ENCODE measurements at regions not wholly inside any gene's neighbourhood (a gene's known extent, or its start where the extent isn't known, plus 50 kb on each side); places are given as distances from the start of the nearest gene placed in this dataset.

DNA sequence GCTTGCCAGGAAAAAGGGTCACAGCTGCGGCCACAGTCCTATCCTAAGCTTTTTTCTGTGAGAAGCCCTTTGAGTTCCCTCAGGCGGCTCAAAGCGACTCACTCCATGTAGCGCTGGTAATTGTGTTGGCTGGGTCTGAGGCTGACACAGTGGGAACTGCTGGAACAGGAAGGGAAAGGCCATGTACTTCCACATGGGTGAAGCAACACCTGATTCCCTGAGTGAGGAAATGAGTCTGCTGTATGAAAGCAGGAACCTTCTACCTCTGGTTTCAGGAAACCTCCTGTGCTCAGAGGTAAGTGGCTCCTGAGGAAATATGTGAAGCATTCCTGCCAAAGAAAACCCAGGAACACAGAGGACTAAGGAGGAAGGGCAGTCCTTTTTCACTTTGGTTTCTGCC, 734.6 kb upstream of the SORCS1 start:
- Histone ChIP-seq H3K36me3 (ENCODE audit: control insufficient read depth in 5 of 5, insufficient read depth in 5 of 5, low read length in 5 of 5) (no peaks in the 10 kb centered on the region), H3K27ac (ENCODE audit: low read depth, low read length) (no peak overlapping the region), H3K4me1 (ENCODE audit: control insufficient read depth in 5 of 5, insufficient read depth in 5 of 5, low read length in 5 of 5) (peaks cover 0 to 13% (median 0%) of the 10 kb centered on the region in 5 donors), H3K9me3 (ENCODE audit: control insufficient read depth in 5 of 5, low read length in 5 of 5) (no peaks in the 10 kb centered on the region), H3K9ac (ENCODE audit: low read length in 5 of 5) (no peak overlapping the region), H3K4me3 (ENCODE audit: low read depth in 1 of 5, low read length in 5 of 5) (no peak overlapping the region), H3K27me3 (ENCODE audit: control insufficient read depth in 5 of 5, insufficient read depth in 4 of 5, low read length in 5 of 5) (no peaks in the 10 kb centered on the region)

DNA sequence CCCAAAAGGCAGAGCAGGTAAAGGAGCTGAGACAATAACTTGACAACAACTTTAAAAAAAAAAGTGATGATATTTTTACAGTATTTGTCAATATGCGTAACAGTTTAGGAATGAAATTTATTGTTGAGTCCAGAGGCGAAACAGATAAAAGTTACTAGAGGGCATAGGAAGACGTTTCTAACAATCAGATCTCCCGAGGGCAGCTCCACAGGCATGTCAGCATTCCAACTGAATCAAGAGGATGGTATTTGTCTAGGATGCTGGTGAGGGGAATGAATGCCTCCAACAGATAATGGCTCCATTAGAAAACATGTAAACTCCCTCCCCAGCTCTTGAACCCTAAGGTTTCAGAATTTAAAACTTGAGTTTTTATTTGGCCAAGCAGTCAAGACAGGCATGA, 733.9 kb upstream of the SORCS1 start:
- H3K36me3 ChIP-seq (ENCODE audit: control insufficient read depth in 5 of 5, insufficient read depth in 5 of 5, low read length in 5 of 5), result no peaks in the 10 kb centered on the region
- H3K9me3 ChIP-seq (ENCODE audit: control insufficient read depth in 5 of 5, low read length in 5 of 5), result no peaks in the 10 kb centered on the region
- H3K4me1 ChIP-seq (ENCODE audit: control insufficient read depth in 5 of 5, insufficient read depth in 5 of 5, low read length in 5 of 5), result peaks cover 0 to 13% (median 0%) of the 10 kb centered on the region in 5 donors
- no peak overlapping the region for H3K9ac ChIP-seq (ENCODE audit: low read length in 5 of 5)
- no peak overlapping the region for H3K27ac ChIP-seq (ENCODE audit: low read depth, low read length)
- no peaks in the 10 kb centered on the region for H3K27me3 ChIP-seq (ENCODE audit: control insufficient read depth in 5 of 5, insufficient read depth in 4 of 5, low read length in 5 of 5)
- H3K4me3 ChIP-seq (ENCODE audit: low read depth in 1 of 5, low read length in 5 of 5), result no peak overlapping the region

DNA sequence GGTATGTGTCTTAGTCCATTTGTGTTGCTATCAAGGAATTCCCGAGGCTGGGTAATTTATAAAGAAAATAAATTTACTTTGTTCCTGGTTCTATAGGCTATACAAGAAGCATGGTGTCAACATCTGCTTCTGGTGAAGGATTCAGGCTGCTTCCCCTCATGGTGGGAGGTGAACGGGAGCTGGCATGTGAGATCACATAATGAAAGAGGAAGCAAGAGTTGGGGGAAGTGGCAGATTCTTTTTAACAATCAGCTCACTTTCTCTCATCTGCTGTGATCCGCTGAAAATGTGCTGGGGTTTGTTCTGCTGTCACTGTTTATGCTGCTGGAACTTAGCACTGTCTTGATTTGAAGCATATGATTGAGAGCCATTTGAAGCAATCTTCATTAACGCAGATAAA, 730.0 kb upstream of the SORCS1 start:
- H3K27me3 ChIP-seq (ENCODE audit: control insufficient read depth in 5 of 5, insufficient read depth in 4 of 5, low read length in 5 of 5), result no peaks in the 10 kb centered on the region

DNA sequence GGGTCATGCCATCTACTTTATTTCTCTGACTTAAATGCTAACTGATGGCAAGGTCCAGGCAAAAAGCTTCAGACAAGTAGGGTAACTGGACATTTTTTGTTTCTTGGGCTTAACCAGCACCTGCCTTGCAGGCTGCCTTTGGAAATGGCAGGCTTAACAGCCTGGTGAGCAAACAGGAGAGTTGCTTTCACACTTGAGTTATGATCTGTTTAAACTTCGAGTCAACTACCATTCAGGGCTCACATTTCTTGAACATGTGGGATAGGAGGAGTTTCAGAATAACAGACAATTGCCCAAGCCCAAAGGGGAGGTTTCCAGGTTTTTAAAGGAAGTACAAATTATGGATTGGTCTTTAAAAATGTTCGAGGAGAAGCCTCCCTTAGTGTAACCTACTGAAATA, 724.6 kb upstream of the SORCS1 start:
- no peak overlapping the region for H3K4me3 ChIP-seq (ENCODE audit: low read depth in 1 of 5, low read length in 5 of 5)
- no peak overlapping the region for H3K9ac ChIP-seq (ENCODE audit: low read length in 5 of 5)
- no peaks in the 10 kb centered on the region for H3K36me3 ChIP-seq (ENCODE audit: control insufficient read depth in 5 of 5, insufficient read depth in 5 of 5, low read length in 5 of 5)
- H3K27me3 ChIP-seq (ENCODE audit: control insufficient read depth in 5 of 5, insufficient read depth in 4 of 5, low read length in 5 of 5), result no peaks in the 10 kb centered on the region
- H3K4me1 ChIP-seq (ENCODE audit: control insufficient read depth in 5 of 5, insufficient read depth in 5 of 5, low read length in 5 of 5), result no peaks in the 10 kb centered on the region
- peaks cover 0 to 2% (median 0%) of the 10 kb centered on the region in 5 donors for H3K9me3 ChIP-seq (ENCODE audit: control insufficient read depth in 5 of 5, low read length in 5 of 5)
- H3K27ac ChIP-seq (ENCODE audit: low read depth, low read length), result no peak overlapping the region

More for the DNA sequence above, 730.0 kb upstream of the SORCS1 start:
- H3K36me3 ChIP-seq (ENCODE audit: control insufficient read depth in 5 of 5, insufficient read depth in 5 of 5, low read length in 5 of 5), result no peaks in the 10 kb centered on the region
- H3K9me3 ChIP-seq (ENCODE audit: control insufficient read depth in 5 of 5, low read length in 5 of 5), result no peaks in the 10 kb centered on the region
- no peak overlapping the region for H3K27ac ChIP-seq (ENCODE audit: low read depth, low read length)
- H3K4me3 ChIP-seq (ENCODE audit: low read depth in 1 of 5, low read length in 5 of 5), result no peak overlapping the region
- peaks cover 0 to 4% (median 0%) of the 10 kb centered on the region in 5 donors for H3K4me1 ChIP-seq (ENCODE audit: control insufficient read depth in 5 of 5, insufficient read depth in 5 of 5, low read length in 5 of 5)
- H3K9ac ChIP-seq (ENCODE audit: low read length in 5 of 5), result no peak overlapping the region

DNA sequence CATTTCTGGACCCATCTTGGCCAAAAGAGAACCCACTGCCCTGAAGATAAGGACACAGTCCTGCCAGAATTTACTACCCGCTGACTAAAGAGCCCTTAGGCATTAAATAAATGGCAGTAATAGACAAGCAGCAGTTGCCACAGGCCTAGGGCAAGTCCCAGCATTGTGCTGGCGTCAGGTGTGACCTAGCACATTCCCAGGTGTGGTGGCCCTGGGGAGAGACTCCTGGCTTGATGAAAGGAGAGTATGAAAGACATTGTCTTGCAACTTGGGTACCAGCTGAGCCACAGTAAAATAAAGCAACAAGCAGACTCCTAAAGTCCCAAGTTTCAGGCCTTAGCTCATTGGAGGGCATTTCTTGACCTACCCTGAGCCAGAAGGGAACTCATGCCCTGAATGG, 715.7 kb upstream of the SORCS1 start:
- Histone ChIP-seq H3K4me1 (ENCODE audit: control insufficient read depth in 5 of 5, insufficient read depth in 5 of 5, low read length in 5 of 5) (no peaks in the 10 kb centered on the region), H3K36me3 (ENCODE audit: control insufficient read depth in 5 of 5, insufficient read depth in 5 of 5, low read length in 5 of 5) (no peaks in the 10 kb centered on the region), H3K4me3 (ENCODE audit: low read depth in 1 of 5, low read length in 5 of 5) (no peak overlapping the region), H3K9ac (ENCODE audit: low read length in 5 of 5) (no peak overlapping the region), H3K9me3 (ENCODE audit: control insufficient read depth in 5 of 5, low read length in 5 of 5) (peaks cover 0 to 10% (median 6%) of the 10 kb centered on the region in 5 donors), H3K27ac (ENCODE audit: low read depth, low read length) (no peak overlapping the region), H3K27me3 (ENCODE audit: control insufficient read depth in 5 of 5, insufficient read depth in 4 of 5, low read length in 5 of 5) (no peaks in the 10 kb centered on the region)

DNA sequence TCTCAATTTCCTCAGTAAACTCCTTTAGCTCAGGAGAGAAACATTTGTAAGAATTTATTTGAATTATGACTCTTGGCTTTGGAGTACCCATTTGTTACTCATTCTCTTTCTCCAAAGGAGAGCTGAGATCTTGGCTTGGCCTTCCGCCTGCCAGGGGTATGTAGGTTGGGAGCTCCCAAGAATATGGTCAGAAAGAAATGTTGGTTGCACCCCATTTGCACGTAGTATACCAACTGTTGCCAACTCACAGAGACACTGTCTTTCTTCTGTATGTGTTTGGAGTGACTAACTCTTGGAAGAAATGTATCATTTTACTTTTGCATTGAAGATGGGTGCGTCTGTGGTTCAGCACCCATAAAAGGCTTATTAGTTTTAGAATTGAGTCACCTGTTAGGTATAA, 708.5 kb upstream of the SORCS1 start:
- Histone ChIP-seq H3K4me3 (ENCODE audit: low read depth in 1 of 5, low read length in 5 of 5) (no peak overlapping the region), H3K36me3 (ENCODE audit: control insufficient read depth in 5 of 5, insufficient read depth in 5 of 5, low read length in 5 of 5) (no peaks in the 10 kb centered on the region), H3K9ac (ENCODE audit: low read length in 5 of 5) (no peak overlapping the region), H3K4me1 (ENCODE audit: control insufficient read depth in 5 of 5, insufficient read depth in 5 of 5, low read length in 5 of 5) (peaks cover 0 to 10% (median 0%) of the 10 kb centered on the region in 5 donors), H3K27me3 (ENCODE audit: control insufficient read depth in 5 of 5, insufficient read depth in 4 of 5, low read length in 5 of 5) (no peaks in the 10 kb centered on the region), H3K9me3 (ENCODE audit: control insufficient read depth in 5 of 5, low read length in 5 of 5) (no peaks in the 10 kb centered on the region), H3K27ac (ENCODE audit: low read depth, low read length) (no peak overlapping the region)

DNA sequence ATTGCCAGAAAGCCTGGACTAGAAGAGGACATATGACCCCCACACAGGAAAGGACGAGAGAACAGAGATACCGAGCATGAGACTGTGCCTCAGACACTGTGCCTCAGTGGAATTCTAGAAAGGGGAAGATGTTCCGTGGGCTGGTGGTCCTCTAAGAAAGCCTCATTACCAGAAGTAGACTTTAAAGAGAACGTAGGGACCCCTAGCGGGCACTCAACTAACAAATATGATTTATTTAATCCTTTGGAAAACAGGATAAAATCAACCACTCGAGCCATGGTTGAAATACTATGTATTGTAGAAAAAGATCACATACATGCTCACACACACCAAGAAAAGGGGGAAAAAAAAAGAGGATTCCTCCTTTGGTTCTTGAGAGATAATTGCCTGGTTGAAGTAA, 701.2 kb upstream of the SORCS1 start:
- Histone ChIP-seq H3K36me3 (ENCODE audit: control insufficient read depth in 5 of 5, insufficient read depth in 5 of 5, low read length in 5 of 5) (no peaks in the 10 kb centered on the region), H3K9me3 (ENCODE audit: control insufficient read depth in 5 of 5, low read length in 5 of 5) (no peaks in the 10 kb centered on the region), H3K9ac (ENCODE audit: low read length in 5 of 5) (no peak overlapping the region), H3K27ac (ENCODE audit: low read depth, low read length) (no peak overlapping the region), H3K4me3 (ENCODE audit: low read depth in 1 of 5, low read length in 5 of 5) (no peak overlapping the region), H3K4me1 (ENCODE audit: control insufficient read depth in 5 of 5, insufficient read depth in 5 of 5, low read length in 5 of 5) (peaks cover 0 to 5% (median 0%) of the 10 kb centered on the region in 5 donors), H3K27me3 (ENCODE audit: control insufficient read depth in 5 of 5, insufficient read depth in 4 of 5, low read length in 5 of 5) (no peaks in the 10 kb centered on the region)

DNA sequence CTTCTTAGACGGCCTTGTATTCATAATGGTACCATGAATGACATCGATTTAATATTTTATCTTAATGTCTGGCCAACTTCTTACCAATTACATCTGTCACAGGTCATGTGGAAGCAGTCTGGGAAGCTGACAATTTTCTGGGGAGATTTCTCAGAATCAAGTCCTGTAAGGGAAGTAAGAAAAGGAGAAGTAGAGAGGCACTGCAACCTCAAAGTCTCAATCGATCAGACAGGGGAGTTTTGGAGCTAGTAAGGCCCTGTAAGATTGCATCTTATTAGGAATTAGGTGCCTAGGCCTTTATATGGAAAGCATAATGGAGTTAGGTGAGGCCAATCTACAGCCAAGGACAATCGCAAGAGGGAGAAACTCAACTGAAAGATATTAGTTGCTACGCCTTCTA, 694.6 kb upstream of the SORCS1 start:
- Histone ChIP-seq H3K4me1 (ENCODE audit: control insufficient read depth in 5 of 5, insufficient read depth in 5 of 5, low read length in 5 of 5) (no peaks in the 10 kb centered on the region), H3K27me3 (ENCODE audit: control insufficient read depth in 5 of 5, insufficient read depth in 4 of 5, low read length in 5 of 5) (no peaks in the 10 kb centered on the region), H3K27ac (ENCODE audit: low read depth, low read length) (no peak overlapping the region), H3K9ac (ENCODE audit: low read length in 5 of 5) (no peak overlapping the region), H3K9me3 (ENCODE audit: control insufficient read depth in 5 of 5, low read length in 5 of 5) (no peaks in the 10 kb centered on the region), H3K36me3 (ENCODE audit: control insufficient read depth in 5 of 5, insufficient read depth in 5 of 5, low read length in 5 of 5) (no peaks in the 10 kb centered on the region), H3K4me3 (ENCODE audit: low read depth in 1 of 5, low read length in 5 of 5) (no peak overlapping the region)

DNA sequence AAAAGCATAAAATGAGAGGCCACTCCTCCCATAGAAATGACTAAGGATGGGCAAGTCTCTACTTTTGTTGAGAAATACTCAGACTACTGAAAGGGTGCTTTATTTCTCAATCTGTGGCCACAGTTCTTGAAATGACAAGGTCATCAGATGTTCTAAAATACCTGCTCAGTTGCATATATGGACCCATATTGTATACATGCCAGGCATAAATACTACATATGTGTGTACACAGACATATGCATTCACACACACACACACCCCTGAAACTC, 691.5 kb upstream of the SORCS1 start:
- H3K4me3 ChIP-seq (ENCODE audit: low read depth in 1 of 5, low read length in 5 of 5), result no peak overlapping the region
- no peak overlapping the region for H3K9ac ChIP-seq (ENCODE audit: low read length in 5 of 5)
- H3K27ac ChIP-seq (ENCODE audit: low read depth, low read length), result no peak overlapping the region
- no peaks in the 10 kb centered on the region for H3K27me3 ChIP-seq (ENCODE audit: control insufficient read depth in 5 of 5, insufficient read depth in 4 of 5, low read length in 5 of 5)
- H3K4me1 ChIP-seq (ENCODE audit: control insufficient read depth in 5 of 5, insufficient read depth in 5 of 5, low read length in 5 of 5), result no peaks in the 10 kb centered on the region
- H3K9me3 ChIP-seq (ENCODE audit: control insufficient read depth in 5 of 5, low read length in 5 of 5), result no peaks in the 10 kb centered on the region
- H3K36me3 ChIP-seq (ENCODE audit: control insufficient read depth in 5 of 5, insufficient read depth in 5 of 5, low read length in 5 of 5), result no peaks in the 10 kb centered on the region

DNA sequence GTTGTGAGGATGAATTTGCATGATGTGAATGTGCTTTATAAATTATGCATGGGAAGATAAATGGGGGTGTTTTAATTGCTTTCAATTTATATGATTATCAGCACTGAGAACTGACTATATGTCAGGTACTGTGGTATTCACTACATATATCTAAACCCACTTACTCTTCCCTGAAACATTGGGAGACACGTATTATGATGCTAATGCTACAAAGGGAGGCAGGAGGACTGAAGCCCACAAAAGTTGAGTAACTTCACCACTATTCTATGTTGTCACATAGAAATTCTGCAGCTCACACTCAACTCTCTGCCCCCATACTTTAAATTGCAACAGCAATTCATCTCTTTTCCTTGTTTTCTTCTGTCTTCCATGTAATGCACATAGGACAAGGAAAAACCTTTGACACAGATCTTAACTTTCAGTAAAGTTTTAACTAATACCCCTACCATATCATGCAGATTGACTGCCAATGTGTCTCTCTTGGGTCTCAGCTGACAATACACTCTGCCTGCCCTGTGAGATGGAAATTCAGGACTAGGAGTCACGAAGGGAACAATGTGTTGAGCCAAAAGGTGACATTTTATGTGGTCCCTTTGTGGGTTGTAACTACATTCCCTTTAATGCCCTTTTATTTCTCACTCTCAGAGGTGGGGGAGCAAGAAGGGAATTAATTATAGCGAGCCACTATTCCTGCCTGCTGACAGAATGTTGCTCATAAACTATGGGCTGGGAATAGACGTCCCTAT, 691.0 kb upstream of the SORCS1 start:
- no peak overlapping the region for H3K27ac ChIP-seq (ENCODE audit: low read depth, low read length)
- no peak overlapping the region for H3K9ac ChIP-seq (ENCODE audit: low read length in 5 of 5)
- H3K4me3 ChIP-seq (ENCODE audit: low read depth in 1 of 5, low read length in 5 of 5), result no peak overlapping the region
- H3K27me3 ChIP-seq (ENCODE audit: control insufficient read depth in 5 of 5, insufficient read depth in 4 of 5, low read length in 5 of 5), result no peaks in the 10 kb centered on the region
- no peaks in the 10 kb centered on the region for H3K36me3 ChIP-seq (ENCODE audit: control insufficient read depth in 5 of 5, insufficient read depth in 5 of 5, low read length in 5 of 5)
- H3K9me3 ChIP-seq (ENCODE audit: control insufficient read depth in 5 of 5, low read length in 5 of 5), result peaks cover 0 to 3% (median 0%) of the 10 kb centered on the region in 5 donors
- H3K4me1 ChIP-seq (ENCODE audit: control insufficient read depth in 5 of 5, insufficient read depth in 5 of 5, low read length in 5 of 5), result no peaks in the 10 kb centered on the region
